GM18499 (cell line): ENCODE measurements at regions not wholly inside any gene's neighbourhood (a gene's known extent, or its start where the extent isn't known, plus 50 kb on each side); places are given as distances from the start of the nearest gene placed in this dataset.

Experiments
- ATAC-seq: cut with Tn5 transposase; IDR thresholded peaks from one replicate; pipeline ENCODE4 v1.9.1; 2021; ENCODE audit warnings: moderate number of reproducible peaks; ENCODE audit not compliant: insufficient read depth, unreplicated experiment

DNA sequence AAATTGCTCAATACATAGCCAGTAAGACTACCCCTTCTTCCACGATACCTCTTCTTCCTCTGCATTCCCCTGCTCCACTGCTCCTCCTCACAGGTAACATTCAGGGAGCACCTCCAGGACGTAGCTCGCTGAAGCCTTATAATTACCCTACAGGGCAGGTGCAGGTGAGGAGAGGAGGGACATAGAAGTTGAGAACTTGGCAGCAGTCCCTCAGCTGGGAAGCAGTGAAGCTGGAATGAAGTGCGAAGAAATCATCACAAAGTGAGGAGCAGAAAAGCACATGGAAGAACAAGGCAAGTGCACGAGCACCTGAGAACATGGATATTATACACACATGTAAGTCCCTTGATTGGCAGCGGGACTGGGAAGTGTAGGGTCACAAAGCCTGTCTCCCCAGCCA is 118.2 kb downstream of the HSD17B3 start:
- ATAC-seq: no peak

DNA sequence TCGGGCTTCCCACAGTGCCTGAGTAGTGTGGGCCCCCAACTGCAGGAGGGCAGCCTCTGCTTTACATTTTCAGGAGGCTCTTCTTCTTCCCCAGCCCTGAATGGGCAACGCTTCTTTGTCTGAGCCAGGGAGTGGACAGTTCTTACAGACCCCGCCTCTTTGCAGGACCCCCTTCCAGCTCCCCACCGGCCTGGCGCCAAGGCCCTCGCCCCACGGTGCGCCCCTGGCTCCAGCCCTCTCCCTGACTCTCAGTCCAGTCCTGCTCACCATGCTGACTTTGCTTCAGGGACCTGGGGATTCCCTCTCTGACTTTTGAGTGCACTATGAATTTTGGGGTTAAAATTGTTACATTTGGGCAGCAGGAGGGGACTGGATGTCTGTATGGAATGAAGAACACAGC is 123.8 kb downstream of the HSD17B3 start:
- no peak for ATAC-seq

DNA sequence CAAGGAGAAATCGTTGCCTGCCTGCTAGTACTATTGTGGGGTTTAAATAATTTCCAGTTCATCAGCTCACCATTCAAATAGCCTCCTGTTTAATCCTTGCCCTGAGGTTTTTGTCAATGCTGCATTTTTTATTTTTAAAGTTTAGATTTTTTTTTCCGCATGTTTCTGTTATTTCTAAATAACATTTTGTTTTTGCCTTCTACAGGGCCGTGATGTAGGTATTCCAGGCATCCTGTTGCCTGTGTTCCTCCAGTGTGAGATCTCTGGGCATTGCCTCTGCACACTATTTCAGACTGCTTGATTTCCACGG is 124.3 kb downstream of the HSD17B3 start:
- no peak for ATAC-seq

DNA sequence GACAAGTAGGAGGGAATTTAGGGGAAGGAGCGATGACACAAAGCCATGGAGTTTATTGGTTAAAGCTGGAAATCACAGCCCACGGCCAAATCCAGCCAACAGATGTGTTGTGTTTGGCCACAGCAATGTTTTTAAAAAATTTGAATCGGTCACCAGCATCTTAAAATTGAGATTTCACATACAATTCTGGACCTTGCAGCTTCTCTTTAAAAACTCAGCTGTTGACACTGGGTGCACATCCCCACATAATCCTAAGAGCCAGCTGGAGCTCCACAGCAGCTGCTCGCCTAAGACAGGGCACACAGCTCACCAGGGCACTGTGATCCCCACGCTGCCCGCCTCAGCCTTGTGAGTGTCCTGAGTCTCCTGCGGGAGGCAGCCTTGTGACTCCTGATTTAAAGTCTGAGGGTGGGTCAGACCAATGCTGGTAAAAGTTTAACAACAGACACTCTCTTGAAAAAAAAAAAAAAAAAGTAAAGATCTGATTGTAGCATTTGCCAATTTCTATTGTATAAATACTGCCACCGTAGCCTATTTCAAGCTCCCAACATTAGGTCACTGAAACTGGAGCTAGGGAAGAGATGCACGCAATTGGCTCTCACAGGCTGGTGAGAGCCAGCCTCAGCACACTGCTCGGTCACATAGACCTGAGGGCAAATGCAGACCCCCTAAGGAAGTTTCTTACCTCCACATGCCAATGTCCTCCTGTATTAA is 124.8 kb downstream of the HSD17B3 start:
- ATAC-seq: no peak

DNA sequence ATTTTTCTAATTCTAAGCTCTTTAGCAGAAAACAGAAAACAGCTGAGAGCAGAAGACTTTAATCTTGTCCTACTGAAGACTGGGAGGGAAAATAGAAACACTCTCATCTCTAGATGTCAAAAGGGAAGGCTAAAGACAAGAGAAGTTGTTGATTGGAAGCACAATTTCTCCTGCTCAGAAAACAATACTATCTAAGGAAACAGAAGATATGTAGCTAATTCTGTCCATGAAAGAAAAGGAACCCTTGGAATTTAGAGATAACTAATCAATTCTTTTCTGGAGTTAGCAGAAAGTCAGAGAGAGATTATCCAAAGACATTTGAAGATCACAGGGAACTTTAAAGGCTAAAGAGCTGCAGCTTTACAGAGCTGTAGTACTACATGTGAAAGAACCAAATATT is 126.2 kb downstream of the HSD17B3 start:
- no peak for ATAC-seq

DNA sequence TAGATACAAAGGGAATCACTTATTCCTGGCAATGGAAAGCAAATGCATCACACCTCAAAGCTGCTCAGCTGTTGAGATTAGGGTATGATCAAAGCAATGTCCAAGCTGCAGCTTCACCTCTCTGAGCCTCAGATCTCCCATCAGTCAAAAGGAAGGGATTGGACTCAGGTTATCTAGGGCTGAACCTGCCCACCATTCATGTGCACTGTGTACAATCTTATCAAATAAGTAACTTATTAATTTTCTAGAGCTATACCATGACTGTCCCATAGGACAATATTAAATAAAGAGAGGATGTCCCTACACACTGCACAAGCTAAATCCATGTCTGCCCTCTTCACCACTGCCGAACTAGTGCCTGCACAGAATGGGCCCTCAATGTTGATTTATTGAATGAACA is 127.0 kb downstream of the HSD17B3 start:
- no peak for ATAC-seq

DNA sequence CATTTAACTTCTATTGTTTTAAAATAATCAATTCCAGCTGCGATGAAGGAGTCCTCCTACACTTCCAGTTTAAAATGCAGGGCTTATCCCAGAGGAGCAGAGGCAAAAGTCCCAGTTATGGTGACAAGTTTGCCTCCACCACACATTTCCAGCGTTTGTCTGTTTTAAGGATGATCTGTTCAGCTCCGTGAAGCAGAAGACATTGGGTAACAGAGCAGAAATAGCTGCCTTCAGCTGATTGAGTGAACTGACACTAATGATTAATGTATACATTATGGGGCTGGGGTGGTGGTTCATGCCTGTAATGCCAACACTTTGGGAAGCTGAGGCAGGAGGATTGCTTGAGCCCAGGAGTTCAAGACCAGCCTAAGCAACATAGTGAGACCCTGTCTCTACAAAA is 127.6 kb downstream of the HSD17B3 start:
- no peak for ATAC-seq

DNA sequence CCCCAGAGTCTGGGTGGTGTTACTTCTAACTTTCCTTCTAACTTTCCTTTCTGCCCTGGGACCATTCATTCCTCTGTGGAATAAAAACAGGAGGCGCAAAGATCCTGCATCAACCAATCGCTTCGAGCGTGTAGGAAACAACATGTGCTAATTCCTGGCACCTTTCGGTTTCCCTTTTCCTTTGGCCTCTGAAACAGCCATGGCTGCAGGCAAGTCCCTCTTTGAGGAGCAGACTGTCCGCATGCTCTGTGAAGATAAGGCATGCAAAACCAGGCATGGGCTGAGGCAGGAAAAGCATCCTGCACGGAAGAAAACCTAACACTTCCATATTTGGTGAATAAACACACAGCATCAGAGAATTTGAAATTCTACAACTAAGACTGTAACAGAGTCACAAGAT is 128.3 kb downstream of the HSD17B3 start:
- ATAC-seq: no peak

DNA sequence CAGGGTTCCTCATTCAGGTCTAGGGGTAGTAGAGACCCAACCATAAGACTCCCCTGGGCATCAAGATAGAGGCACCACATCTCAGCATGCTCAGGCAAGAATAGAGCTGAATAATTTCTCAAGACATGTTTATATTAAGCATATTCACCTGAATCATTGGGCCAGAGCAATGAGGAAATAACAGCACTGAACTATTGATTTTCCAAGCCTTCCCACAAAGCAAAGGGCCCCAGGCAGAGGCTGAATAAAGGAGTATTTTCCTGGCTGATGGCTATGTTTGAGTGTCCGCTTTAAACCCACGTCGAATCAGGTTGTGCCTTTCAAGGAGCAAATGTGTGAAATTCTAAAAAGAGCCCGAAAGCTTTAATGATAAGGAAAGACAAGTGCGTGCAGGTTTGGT is 129.2 kb downstream of the HSD17B3 start:
- no peak for ATAC-seq

DNA sequence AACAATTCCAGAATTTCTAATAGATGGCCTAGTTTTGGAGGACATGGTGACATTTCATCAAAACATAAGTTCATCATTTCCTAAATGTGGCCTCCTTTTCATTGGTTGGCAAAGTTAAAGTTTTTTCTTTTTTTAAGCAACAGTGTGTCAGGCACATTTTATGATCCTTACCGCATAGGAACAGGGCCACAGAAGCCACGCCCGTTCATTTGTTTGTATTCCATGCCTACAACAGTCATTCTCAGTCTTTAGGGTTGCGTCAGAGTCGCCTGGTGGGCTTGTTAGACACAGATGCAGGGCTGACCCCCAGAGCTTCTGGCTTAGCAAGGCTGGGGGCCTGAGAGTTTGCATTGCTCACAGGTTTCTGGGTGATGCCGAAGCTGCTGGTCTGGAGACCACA is 130.2 kb downstream of the HSD17B3 start:
- ATAC-seq: no peak

DNA sequence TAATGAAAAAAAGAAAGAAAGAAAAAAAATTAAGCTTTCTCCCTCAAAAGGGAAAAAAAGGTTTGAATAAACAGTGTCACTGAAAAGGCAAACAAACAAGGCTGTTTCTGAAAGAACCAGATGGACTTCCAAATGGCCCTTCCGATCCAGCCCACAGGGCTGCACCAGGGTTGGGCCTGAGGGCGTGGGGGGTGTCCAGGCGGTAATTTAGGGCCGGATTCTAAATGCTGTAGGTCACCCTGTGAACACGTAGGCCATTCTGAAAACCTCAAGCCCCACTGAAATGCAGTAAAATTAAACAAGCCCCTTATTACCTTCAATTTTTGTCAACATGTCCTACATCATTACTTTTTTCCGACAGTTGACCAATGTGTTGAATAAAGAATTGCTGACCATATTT is 132.1 kb downstream of the HSD17B3 start:
- ATAC-seq: no peak

DNA sequence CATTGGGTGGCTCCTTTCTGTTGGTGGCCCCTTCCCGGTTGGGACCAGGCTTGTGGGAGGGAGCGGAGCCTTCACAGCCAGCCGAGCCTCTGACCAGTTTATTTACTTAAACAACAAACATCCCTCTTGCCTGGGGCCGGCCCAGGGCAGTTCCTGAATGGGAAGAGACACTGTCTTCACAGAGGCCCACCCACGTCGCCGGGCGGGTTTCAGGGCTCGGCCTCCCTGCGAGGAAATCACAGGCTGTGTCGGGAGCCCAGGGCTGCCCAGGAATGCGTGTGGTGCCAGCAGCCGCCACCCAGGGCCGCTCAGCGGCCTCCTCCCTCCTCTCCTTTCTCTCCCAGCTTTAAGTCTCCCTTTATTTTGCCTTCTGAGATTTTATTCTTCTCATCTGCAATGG is 132.5 kb downstream of the HSD17B3 start:
- ATAC-seq: no peak

DNA sequence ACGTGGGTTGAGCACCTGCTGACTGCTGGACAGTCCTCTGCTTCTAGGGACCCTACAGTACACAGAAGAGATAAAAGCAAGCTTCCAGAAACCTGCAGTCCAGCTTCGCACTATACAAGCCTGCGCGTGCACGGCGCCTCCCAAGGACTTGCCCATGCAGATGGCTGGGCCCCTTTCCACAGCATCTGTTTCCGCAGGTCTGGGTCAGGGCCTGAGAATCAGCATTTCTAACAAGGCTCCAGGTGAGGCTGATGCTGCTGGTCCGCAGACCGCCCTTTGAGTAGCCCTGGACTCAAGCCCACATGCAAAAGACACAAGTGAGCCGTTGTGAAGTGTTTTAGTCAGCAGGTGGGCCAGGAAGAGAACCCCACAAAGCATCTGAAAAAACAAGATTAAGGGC is 133.1 kb downstream of the HSD17B3 start:
- ATAC-seq: no peak

DNA sequence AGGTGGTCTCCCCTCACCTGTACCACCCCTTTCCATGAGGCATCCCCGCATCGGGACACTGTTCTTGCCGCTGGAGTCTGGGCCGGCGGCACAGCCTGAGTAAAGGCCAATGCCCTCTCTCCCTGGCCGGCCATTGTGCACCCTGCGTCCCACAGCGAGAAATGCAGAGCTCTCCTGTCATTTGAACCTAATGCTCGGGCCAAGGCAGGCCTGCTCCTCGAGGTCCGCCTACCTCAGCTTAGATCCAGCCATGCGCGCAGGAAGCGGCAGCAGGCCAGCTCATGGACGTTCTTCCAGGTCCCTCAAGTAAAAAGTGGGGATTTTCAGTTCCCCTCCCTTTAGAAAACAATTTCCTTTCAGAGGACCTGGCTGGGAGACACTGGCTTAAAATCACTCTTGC is 135.0 kb downstream of the HSD17B3 start:
- no peak for ATAC-seq

DNA sequence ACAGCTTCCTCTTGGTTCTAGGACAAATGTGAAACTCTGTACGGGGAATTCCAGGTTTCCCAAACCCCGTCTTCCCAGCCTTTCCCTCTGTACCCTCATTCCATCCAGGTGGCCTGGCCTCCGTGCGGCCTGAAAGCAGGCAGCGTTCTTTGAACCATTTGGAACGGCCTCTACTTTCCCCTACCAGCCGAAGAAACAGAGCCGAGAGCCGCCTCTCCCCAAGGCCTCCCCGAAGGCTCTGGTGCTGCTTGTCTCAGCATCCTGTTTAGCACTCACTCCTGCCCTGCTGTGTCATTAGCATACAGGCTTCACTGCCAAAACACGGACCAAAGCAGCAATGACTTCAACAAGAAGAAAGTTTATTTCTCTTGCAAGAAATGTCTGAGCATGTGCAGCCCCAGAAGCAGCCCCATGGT is 137.7 kb downstream of the HSD17B3 start:
- no peak for ATAC-seq

DNA sequence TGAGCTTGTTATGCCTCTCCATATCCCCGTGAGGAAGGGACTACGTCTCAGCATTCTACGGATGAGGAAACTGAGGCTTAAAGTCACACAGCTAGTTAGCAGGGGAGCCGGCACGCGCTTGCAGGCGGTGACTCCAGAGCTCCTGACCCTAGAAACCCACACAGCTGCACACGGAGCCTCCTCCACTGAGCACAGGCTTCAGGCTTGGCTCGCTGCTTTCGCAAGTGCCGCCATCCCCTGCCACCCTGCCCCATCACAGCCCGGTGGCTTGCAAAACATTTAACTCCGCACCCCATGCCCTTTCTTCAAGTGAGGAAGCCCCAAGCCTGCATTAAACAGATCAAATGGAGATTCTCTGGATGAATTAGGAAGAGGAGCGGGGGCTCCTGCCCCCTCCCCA is 138.3 kb downstream of the HSD17B3 start:
- no peak for ATAC-seq

DNA sequence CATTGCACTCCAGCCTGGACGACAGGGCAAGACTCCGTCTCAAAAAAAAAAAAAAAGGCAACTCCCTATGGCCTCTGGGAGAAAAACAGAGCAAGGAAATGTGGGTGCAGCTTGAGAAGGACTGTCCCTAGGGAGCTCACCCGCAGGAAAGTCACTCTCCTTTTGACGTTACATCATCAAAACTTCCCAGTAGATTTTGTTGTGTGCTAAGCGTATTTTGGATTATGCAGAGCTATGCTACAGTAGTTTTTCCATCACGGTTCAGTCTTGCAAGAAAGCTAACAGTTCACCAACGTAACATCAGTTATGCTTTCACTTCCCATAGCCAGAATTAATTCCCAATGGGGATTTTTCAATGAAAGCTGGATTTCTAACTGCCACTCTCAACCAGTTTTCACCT is 138.8 kb downstream of the HSD17B3 start:
- no peak for ATAC-seq

DNA sequence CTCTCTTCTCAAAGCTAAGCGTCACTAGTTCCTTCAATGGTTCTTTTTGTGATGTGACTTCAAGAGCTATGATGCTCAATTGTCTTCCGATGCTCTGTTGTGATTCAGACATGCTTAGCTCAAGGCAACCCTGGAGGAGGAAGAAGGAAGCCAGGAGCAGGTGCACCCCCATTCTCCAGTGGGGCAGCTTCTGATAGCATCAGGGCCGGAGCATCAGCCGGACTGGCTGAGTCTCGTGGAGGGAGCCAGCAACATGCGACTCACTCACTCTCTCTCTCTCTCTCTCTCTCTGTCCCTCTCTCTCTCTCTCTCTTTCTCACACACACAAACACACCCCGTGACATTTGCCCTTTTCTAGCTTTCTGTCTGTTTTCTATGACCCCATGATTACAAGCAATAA is 140.2 kb downstream of the HSD17B3 start:
- ATAC-seq: no peak

DNA sequence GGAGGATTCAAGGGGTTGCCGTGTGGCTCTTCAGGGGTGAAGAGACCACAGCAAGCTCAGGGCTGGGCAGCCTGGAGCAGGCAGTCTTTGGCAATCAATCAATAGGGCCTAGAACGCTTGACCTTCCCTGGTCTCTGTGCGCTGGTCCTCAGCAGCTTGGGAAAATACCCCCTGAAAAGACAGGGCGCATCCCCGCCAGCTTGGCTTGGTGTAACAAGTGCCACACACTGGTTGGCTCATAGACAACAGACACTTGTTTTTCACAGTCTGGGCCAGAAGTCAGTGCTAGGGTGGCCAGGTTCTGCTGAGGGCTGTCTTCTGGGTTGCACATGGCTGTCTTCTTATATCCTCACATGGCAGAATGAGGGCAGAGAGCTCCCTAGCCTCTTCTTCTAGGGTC is 141.1 kb downstream of the HSD17B3 start:
- no peak for ATAC-seq

DNA sequence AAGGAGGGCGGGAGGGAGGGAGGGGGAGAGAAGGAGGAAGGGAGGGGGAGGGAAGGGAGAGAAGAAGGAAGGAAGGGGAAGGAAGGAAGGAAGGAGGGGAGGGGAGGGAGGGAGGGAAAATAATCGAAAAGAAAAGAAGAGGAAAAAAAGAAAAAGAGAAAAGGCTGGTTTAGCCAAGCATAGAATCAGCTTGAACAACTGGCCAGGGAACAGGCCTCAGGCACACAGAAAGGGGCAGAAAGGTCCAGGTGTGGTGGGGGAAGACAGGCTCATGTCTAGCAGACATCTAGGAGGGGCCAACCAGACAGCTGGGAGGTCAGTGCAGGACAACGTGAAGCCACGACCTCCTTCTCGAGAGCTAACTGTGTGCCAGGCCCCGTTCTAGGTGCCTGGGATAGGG is 141.8 kb downstream of the HSD17B3 start:
- ATAC-seq: no peak

DNA sequence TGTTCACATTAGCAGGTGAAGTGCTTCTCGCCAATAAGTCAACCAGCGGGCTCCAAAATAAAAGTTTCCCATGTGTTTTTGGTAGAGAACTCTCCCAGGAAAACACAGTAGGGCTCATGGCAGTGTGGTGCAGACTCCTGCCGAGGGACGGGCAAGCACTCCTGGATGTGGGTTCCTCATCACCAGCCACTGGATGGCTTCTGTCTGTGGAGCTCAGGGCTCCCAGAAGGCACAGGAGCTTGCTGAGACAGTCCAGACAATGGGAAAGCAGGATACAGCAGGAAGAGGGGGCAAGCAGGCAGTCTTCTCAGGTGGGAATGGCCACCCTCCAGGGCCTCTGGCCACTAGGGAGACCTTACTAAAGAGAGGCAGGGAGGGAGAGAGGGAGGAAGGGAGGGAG is 142.4 kb downstream of the HSD17B3 start:
- ATAC-seq: no peak

DNA sequence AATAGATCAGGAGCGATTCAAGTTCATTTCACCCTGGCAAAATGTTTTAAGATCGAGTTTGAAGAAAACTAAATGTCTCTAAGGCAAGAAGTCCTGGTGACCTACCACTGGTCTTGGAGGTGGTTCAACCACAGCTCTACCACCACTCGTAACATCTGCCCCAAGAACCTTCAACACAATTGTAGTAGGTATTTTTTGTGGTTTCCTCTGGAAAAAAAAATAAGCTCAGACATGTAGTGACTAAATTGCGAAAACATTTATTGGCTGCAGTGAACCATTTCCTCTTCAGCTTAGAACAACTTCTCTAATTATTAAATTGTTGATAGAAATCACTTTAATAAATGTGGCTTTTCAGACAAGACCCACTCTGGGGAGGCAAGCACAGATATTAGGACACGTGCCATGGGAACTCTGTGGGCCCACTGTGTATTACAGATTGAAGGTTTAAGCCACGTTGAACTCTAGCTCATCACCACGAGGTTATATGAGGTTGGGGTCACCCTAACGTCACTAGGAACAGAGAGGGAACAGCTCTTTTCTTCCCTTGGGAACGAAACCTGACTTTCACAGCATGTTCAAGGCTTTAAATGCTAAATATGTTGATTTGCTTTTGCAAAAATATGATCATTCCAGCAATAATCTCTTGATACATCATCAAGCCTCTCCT is 142.9 kb downstream of the HSD17B3 start:
- no peak for ATAC-seq
